GM18519 (cell line): ENCODE measurements at regions not wholly inside any gene's neighbourhood (a gene's known extent, or its start where the extent isn't known, plus 50 kb on each side); places are given as distances from the start of the nearest gene placed in this dataset.

Experiments used
- ATAC-seq: cut with Tn5 transposase; IDR thresholded peaks from one replicate; pipeline ENCODE4 v1.9.1; 2021; ENCODE audit warnings: mild to moderate bottlenecking, moderate library complexity; ENCODE audit not compliant: unreplicated experiment, low FRiP score

DNA sequence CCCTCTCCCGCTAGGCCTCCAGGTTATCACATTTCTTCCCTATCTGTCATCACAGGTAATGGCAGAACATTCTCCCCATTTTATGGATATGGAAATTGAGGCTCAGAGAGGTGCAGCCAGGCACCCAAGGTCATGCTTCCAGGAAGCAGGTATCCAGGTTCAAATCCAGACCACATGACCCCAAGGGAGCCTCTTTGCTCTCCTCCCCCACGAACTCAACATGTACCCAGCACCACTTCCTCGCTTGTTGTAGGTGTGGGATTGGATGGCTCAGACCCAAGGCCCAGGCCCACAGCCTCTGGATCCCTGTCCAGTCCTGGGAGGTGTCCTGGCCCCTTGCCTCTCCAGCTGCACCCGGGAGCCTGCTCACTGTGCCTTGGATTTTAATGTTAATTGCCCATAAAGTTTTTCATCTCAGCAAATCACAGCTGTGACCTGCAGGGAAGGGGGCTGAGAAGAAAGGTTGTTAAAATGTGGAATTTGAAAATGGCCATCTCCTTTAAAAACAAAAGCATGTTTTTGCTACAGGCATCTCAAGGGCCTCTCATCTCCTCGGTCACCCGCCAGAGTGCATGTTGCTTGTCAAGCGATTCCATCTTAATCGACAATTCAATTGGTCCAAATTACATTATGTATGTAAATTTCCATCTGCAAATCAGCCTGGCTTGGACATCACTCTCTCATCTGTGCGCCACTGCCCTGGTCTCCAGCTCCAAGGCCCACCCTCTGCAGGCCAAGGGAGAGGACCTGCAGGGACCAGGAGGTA, 205.4 kb upstream of the ZMIZ1 start:
- no peak for ATAC-seq

DNA sequence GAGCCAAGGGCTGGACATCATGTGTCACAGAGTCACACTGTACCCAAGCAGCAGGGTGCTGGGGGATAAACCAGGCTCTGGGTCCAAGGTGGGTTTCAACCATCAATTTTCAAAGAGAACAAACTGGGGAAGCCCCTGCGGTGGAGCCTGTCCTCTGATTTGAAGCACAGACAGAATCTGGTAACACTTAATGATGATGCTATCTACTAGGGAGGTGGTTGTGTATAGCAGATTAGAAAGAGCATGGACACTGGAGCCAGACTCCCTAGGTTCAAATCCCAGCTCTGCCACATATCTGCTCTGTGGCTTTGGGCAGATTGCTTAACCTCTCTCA, 204.9 kb upstream of the ZMIZ1 start:
- ATAC-seq: no peak

- ATAC-seq: no peak
Observed at GRCh38 chr10:78864761-78865537, 203.8 kb upstream of the ZMIZ1 start.

GRCh38 chr10:78865538-78865875, 203.3 kb upstream of the ZMIZ1 start:
- ATAC-seq: no peak

DNA sequence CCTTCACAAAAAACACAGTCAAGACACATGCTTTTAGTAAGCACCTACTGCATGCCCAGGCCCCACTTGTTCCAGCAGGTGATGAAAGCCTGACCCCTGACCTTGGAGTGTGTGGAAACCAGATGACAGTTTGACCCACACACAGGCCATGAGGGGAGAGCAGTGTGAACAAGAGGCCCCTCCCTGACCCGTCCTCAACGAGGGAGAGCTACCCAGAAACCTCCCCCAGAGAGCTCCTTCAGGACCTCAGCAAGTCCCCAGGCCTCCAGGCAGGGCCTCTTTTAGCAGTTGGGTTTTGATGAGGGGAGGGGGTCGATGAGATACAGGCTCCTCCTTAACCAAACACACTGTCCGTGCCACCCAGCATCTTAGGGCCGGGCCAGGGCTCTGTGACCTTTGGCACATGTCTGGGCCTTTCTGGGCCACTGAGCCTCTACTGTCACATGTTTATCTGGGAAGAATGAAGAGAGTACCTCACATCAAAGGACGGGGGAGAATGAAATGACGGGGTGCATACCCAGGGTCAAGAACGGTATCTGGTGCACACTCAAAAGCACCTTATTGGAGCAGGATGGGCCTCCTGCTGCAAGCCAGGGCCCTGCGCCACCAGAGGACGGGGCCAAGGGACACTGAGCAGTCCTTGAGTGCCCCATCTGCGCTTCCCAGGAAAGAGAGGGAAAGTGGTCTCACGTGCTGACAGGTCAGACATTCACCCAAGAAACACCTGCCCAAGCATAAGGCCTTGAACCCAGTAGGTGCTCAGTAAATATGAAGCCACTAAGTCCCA, 202.6 kb upstream of the ZMIZ1 start:
- no peak for ATAC-seq

- no peak for ATAC-seq
Observed at GRCh38 chr10:78866731-78867554, 201.8 kb upstream of the ZMIZ1 start.

GRCh38 chr10:78867555-78867939, 201.2 kb upstream of the ZMIZ1 start:
- no peak for ATAC-seq

DNA sequence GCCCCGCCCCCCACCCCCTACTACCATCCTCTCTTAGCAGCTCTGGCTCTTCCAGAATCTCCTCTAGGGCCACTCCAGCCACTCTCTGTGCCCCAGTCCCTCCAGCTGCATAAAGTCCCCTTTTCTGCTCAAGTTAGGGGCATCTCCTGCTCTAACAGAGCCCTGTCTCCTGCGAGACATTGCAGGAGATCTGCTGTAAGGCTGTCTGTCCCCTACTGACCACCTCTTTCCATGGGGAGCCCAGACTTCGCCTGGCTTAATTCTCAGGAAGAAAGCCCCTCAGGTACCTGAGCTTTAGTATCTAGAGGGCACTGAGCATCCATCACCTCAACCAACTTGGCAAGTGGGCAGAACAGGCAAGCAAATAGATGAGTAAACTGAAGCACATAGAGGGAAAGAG, 200.7 kb upstream of the ZMIZ1 start:
- ATAC-seq: no peak

DNA sequence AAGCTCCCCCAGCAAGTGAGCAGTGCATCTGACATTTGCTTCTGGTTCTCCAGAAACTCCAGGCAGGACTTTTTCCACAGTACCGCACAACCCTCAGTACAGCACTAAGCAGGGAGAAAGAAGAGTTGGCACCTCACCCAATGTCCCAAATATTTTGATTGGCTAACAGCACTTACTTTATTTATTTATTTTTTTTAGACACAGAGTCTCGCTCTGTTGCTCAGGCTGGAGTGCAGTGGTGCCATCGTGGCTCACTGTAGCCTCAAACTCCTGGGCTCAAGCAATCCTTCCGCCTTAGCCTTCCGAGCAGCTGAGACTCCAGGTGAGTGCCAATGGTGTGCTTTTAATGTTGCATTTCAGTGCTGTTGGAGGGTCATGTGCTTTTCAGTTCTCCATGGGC, 200.3 kb upstream of the ZMIZ1 start:
- ATAC-seq: no peak

DNA sequence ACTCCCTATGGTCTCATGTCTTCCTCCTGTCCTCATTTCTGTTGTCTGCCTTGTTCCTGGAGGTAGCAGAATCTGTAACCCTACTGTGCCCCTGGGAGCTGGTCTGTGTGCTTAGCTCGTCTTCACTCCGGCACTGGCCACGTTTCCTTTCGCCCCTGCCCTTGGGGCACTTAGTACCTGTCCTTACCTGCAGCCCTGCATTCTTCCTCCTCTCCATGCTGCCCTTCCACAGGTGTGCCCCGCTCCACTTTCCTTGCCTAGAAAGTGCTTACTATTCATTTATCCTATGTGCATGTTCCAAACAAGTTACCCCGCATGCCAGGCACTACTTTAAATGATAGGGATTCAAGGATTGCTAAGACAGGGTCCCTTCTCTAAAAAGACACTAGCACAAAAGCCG, 199.9 kb upstream of the ZMIZ1 start:
- no peak for ATAC-seq

DNA sequence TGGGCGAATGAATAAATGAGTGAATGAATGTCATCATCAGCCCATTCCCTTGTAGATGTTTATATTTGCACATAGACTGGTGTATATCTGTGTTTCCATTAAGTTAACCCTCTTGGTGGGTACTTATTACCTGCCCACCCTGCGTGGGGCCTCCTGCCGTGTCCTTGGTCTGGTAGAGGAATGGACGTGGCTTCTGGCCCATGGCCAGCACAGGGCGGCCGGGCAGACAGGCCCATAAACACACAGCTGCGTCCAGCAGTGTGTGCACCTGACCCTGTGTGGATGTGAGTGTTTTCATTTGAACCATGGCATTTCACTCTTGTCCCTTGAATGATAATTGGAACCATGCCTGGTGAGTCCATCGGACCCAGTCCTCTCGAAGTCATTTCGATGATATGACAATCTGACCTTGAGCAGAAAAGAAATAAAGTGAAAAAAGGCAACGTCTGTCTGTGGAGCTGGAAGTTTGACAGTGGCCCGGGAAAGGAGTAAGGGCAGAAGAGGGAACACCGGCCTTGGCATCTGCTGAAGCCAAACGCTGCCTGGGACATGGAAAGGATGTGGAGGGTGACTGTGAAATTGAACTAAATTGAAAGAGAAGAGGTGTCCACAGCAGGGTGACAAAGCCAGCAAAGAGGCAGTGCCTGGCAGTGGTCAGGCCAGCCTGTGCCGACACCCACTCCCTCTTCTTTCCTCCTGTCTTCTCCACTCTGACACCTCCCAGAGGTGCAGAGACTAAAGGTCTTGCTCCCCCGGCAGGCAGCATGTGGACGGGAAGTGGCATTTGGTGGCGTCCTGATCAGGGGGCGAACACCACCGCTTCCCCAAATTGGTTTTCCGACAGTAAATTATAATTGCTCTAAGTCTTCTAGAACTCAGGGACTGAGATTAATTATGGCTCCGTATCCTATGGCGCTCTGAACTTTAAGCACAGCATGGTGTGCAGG, 199.0 kb upstream of the ZMIZ1 start:
- ATAC-seq: no peak

DNA sequence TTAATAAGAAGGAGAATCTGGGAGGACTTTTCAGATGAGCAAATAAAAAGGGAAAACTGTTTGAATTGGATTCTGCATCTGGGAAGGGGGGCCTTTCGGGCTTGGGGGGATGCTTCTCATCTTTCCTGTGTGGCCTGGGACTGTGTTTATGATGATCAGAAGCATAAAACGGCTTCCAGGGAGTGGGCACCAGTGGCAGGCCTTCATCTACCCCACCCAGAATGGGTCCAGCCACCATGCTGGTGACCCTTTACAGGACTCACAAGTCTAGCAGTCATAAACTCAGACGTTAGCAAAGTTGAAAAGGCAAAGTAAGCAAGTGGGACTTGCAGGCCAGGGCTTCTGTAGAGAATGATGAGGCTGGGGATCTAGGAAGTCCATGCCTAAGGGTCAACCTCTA, 198.3 kb upstream of the ZMIZ1 start:
- ATAC-seq: no peak

GRCh38 chr10:78871796-78872195, 197.0 kb upstream of the ZMIZ1 start:
- no peak for ATAC-seq

DNA sequence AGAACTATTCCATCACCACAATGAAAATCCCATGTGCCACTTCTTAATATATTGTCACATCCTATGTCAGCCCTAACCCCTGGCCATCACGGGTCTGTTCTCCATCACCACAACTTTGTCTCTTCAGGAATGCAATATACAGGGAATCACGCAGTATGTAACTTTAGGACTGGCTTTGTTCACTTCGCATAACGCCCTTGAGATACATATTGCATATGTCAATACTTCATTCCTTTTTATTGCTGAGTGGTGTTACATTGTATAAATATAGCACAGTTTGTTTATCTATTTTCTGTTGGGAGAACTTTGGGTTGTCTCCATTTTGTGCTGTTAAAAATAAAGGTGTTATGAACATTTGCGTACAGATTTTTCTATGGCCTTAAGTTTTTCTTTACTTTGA, 195.4 kb upstream of the ZMIZ1 start:
- no peak for ATAC-seq

GRCh38 chr10:78875331-78875877, 193.4 kb upstream of the ZMIZ1 start:
- ATAC-seq: no peak

DNA sequence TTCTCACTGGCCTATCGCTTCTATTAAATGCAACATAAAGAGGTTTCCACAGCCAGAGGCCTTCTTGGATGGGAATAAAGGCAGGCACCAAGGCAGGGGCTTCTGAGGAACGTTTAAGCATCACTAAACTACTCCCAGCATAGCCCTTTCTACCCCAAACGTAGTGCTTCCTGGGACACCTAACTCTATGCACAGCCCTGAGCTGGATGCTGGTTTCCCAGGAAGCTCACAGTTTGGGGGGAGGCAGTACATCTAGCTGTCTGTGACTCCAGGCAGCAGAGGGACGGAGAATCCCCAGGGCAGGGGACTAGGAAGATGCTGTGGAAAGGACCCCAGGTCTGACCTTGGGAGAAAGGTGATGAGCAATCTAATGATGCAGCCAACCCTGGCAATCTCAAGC, 192.8 kb upstream of the ZMIZ1 start:
- ATAC-seq: no peak

DNA sequence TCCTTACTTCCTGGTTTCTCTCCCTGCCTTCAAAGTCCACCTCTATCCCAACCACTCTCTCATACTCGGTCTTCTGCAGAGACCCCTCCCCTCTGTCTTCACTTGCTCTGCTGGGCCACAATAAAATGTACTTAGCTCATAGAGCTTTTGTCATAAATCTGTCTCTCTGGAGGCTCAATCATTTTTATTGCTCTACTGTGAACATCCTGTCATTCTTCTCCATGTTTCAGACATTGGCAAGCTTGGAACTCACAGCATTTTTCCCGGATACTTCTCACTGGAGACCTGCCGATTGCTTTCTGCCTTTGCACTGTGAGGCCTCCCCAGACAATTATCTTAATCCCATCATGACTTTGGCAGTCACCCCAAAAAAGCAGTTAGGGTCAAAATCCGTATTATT, 192.3 kb upstream of the ZMIZ1 start:
- no peak for ATAC-seq

- ATAC-seq: no peak
Observed at GRCh38 chr10:78879621-78880020, 189.1 kb upstream of the ZMIZ1 start.

GRCh38 chr10:78886129-78886528, 182.6 kb upstream of the ZMIZ1 start:
- ATAC-seq: no peak
